Vagina (tissue), 2 donors: ENCODE measurements at regions not wholly inside any gene's neighbourhood (a gene's known extent, or its start where the extent isn't known, plus 50 kb on each side); places are given as distances from the start of the nearest gene placed in this dataset. TPM values are rescaled to one million over a fixed set of nuclear protein-coding genes. Genes with fewer than 3 reads are reported as not detected.

ENCODE experiments used
- DNase-seq, 2 donors: peaks; one replicate each; pipeline ENCODE4 v3.0.0-alpha.2; 2017; ENCODE audit errors: extremely low spot score in 2 of 2
- H3K27ac ChIP-seq: fragments of 200-600 bp; sonication (generic); one replicate; pipeline ENCODE4 v1.5.1; 2019
- H3K27me3 ChIP-seq: fragments of 200-600 bp; sonication (generic); one replicate; pipeline ENCODE4 v1.5.1; 2019
- H3K36me3 ChIP-seq, 2 donors: fragments of 200-600 bp; sonication (generic); one replicate each; pipeline ENCODE4 v1.5.1; 2017 to 2019
- H3K4me1 ChIP-seq: fragments of 200-600 bp; sonication (generic); one replicate; pipeline ENCODE4 v1.5.1; 2019
- H3K4me3 ChIP-seq, 2 donors: fragments of 200-600 bp; sonication (generic); 1 replicate in 1 of 2; 2 replicates in 1 of 2; pipeline ENCODE4 v1.5.1; 2016 to 2019
- H3K9me3 ChIP-seq: fragments of 200-600 bp; sonication (generic); one replicate; pipeline ENCODE4 v1.5.1; 2019
- CTCF ChIP-seq, 3 experiments: fragments of 450-650 bp in 2 of 3; fragments of 200-600 bp in 1 of 3; sonication (generic) in 1 of 3; IDR thresholded peaks; one replicate each; pipeline ENCODE4 v1.5.1; 2017 to 2019; ENCODE audit warnings: antibody characterized with exemption in 3 of 3, mild to moderate bottlenecking in 2 of 3, moderate library complexity in 2 of 3
- POLR2A ChIP-seq, 2 donors: fragments of 450-650 bp; IDR thresholded peaks; one replicate each; pipeline ENCODE4 v1.6.1; 2017; ENCODE audit warnings: antibody characterized with exemption in 2 of 2, mild to moderate bottlenecking in 2 of 2, moderate library complexity in 2 of 2
- POLR2AphosphoS5 ChIP-seq, 2 donors: sonication (generic); formaldehyde crosslinking; IDR thresholded peaks; one replicate each; pipeline ENCODE4 v1.9.0; 2017; ENCODE audit warnings: antibody characterized with exemption in 2 of 2, mild to moderate bottlenecking in 2 of 2, low read depth in 1 of 2; ENCODE audit not compliant: insufficient read depth in 1 of 2
- intact Hi-C: fragments of 100-400 bp; cut with DNase I; formaldehyde crosslinking; loops from one replicate; pipeline ENCODE4 v1.15.1; 2023
- microRNA-seq: library from miRNA; unstranded; fragments of <30 nt; microRNA quantifications from one replicate; pipeline ENCODE4, GENCODE V29; 2017; ENCODE audit warnings: borderline number of aligned reads, borderline replicate concordance
- small RNA-seq: library from RNA; depleted of rRNA; stranded (forward); fragments of <200 nt; gene quantifications from one replicate; pipeline ENCODE3, GENCODE V24; 2016

GRCh38 chrX:2550328-2551020, 49.7 kb upstream of the DHRSX start:
- H3K27ac ChIP-seq: no peak overlapping the region
- no peaks in the 10 kb centered on the region for H3K9me3 ChIP-seq
- TF ChIP-seq POLR2AphosphoS5 (IDR thresholded peaks at IDR 0.05; ENCODE audit: insufficient read depth in 1 of 2, low read depth in 1 of 2): no peak
- no peak for TF ChIP-seq CTCF (IDR thresholded peaks at IDR 0.05)
- TF ChIP-seq POLR2A (IDR thresholded peaks at IDR 0.05): no peak
- intact Hi-C loops: no loop called here
- no peak for DNase-seq
- H3K36me3 ChIP-seq: no peaks in the 10 kb centered on the region
- no peak overlapping the region for H3K4me3 ChIP-seq
- no peaks in the 10 kb centered on the region for H3K27me3 ChIP-seq
- H3K4me1 ChIP-seq: peaks cover 21% of the 10 kb centered on the region

Small RNA genes in the stretch of these regions (microRNA-seq; reads per million reads assigned to microRNA genes)
- not detected for gene MIR6089

Small RNA genes in the stretch of these regions (small RNA-seq; reads per million reads assigned to genes)
- not detected for gene MIR6089
